ENCODE measurements at regions not wholly inside any gene's neighbourhood (a gene's known extent, or its start where the extent isn't known, plus 50 kb on each side); places are given as distances from the start of the nearest gene placed in this dataset.

GRCh38 chr3:177642804-177643125, 445.5 kb upstream of the TBL1XR1 start:
- Mint-ChIP-seq H3K4me3 (ENCODE audit: unreplicated experiment) (no peak overlapping the region), H3K27ac (ENCODE audit: unreplicated experiment) (no peak overlapping the region), H3K4me1 (ENCODE audit: unreplicated experiment) (peaks cover 8% of the 10 kb centered on the region), H3K36me3 (ENCODE audit: unreplicated experiment) (peaks cover 1% of the 10 kb centered on the region), H3K27me3 (ENCODE audit: unreplicated experiment) (no peaks in the 10 kb centered on the region), H3K9me3 (ENCODE audit: unreplicated experiment) (no peaks in the 10 kb centered on the region)
- no peak for DNase-seq (ENCODE audit: extremely low spot score, unreplicated experiment)
- TF ChIP-seq CTCF (IDR thresholded peaks at IDR 0.05) = no peak

- H3K4me1 Mint-ChIP-seq (ENCODE audit: unreplicated experiment) = peaks cover 11% of the 10 kb centered on the region
- H3K36me3 Mint-ChIP-seq (ENCODE audit: unreplicated experiment) = peaks cover 1% of the 10 kb centered on the region
- H3K27ac Mint-ChIP-seq (ENCODE audit: unreplicated experiment) = no peak overlapping the region
- H3K9me3 Mint-ChIP-seq (ENCODE audit: unreplicated experiment) = no peaks in the 10 kb centered on the region
- no peak for TF ChIP-seq CTCF (IDR thresholded peaks at IDR 0.05)
- no peak for DNase-seq (ENCODE audit: extremely low spot score, unreplicated experiment)
- no peaks in the 10 kb centered on the region for H3K27me3 Mint-ChIP-seq (ENCODE audit: unreplicated experiment)
- no peak overlapping the region for H3K4me3 Mint-ChIP-seq (ENCODE audit: unreplicated experiment)
Observed at GRCh38 chr3:177646749-177647148, 449.5 kb upstream of the TBL1XR1 start.

- no peak for TF ChIP-seq CTCF (IDR thresholded peaks at IDR 0.05)
- DNase-seq (ENCODE audit: extremely low spot score, unreplicated experiment) = no peak
- Mint-ChIP-seq H3K36me3 (ENCODE audit: unreplicated experiment) (peaks cover 1% of the 10 kb centered on the region), H3K27ac (ENCODE audit: unreplicated experiment) (no peak overlapping the region), H3K4me3 (ENCODE audit: unreplicated experiment) (no peak overlapping the region), H3K9me3 (ENCODE audit: unreplicated experiment) (no peaks in the 10 kb centered on the region), H3K4me1 (ENCODE audit: unreplicated experiment) (peaks cover 16% of the 10 kb centered on the region), H3K27me3 (ENCODE audit: unreplicated experiment) (no peaks in the 10 kb centered on the region)
Observed at GRCh38 chr3:177647341-177647740, 450.1 kb upstream of the TBL1XR1 start.

GRCh38 chr3:177647876-177648275, 450.6 kb upstream of the TBL1XR1 start:
- no peak for DNase-seq (ENCODE audit: extremely low spot score, unreplicated experiment)
- H3K27me3 Mint-ChIP-seq (ENCODE audit: unreplicated experiment) = no peaks in the 10 kb centered on the region
- TF ChIP-seq CTCF (IDR thresholded peaks at IDR 0.05) = no peak
- H3K27ac Mint-ChIP-seq (ENCODE audit: unreplicated experiment) = no peak overlapping the region
- peaks cover 20% of the 10 kb centered on the region for H3K4me1 Mint-ChIP-seq (ENCODE audit: unreplicated experiment)
- H3K9me3 Mint-ChIP-seq (ENCODE audit: unreplicated experiment) = no peaks in the 10 kb centered on the region
- peaks cover 1% of the 10 kb centered on the region for H3K36me3 Mint-ChIP-seq (ENCODE audit: unreplicated experiment)
- no peak overlapping the region for H3K4me3 Mint-ChIP-seq (ENCODE audit: unreplicated experiment)

GRCh38 chr3:177652556-177653291, 455.4 kb upstream of the TBL1XR1 start:
- DNase-seq (ENCODE audit: extremely low spot score, unreplicated experiment) = no peak
- H3K9me3 Mint-ChIP-seq (ENCODE audit: unreplicated experiment) = peaks cover 8% of the 10 kb centered on the region
- no peak overlapping the region for H3K27ac Mint-ChIP-seq (ENCODE audit: unreplicated experiment)
- no peaks in the 10 kb centered on the region for H3K27me3 Mint-ChIP-seq (ENCODE audit: unreplicated experiment)
- H3K36me3 Mint-ChIP-seq (ENCODE audit: unreplicated experiment) = no peaks in the 10 kb centered on the region
- TF ChIP-seq CTCF (IDR thresholded peaks at IDR 0.05) = no peak
- peaks cover 21% of the 10 kb centered on the region for H3K4me1 Mint-ChIP-seq (ENCODE audit: unreplicated experiment)
- H3K4me3 Mint-ChIP-seq (ENCODE audit: unreplicated experiment) = no peak overlapping the region
